ENCODE measurements at regions not wholly inside any gene's neighbourhood (a gene's known extent, or its start where the extent isn't known, plus 50 kb on each side); places are given as distances from the start of the nearest gene placed in this dataset.

DNA sequence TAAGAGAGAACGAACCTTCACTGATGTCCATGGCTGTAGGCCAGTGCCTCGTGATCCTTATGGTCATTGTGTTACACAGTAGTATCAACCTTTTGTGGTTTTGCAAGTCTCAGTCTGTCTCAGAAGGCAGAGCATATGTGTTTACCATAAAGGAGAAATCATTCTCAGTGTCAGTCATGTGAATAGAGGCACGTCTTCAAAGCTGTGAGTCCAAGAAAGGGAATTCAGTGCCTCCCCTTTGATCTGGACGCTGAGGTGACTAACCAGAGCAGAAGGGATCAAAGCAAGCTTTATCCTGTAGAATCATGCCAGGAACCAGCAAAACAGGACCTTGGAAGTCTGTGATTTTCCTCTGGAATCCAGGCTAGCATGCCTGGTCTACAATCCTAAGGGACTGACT, 433.9 kb downstream of the DNAH5 start:
- TF ChIP-seq, protein P1, sequence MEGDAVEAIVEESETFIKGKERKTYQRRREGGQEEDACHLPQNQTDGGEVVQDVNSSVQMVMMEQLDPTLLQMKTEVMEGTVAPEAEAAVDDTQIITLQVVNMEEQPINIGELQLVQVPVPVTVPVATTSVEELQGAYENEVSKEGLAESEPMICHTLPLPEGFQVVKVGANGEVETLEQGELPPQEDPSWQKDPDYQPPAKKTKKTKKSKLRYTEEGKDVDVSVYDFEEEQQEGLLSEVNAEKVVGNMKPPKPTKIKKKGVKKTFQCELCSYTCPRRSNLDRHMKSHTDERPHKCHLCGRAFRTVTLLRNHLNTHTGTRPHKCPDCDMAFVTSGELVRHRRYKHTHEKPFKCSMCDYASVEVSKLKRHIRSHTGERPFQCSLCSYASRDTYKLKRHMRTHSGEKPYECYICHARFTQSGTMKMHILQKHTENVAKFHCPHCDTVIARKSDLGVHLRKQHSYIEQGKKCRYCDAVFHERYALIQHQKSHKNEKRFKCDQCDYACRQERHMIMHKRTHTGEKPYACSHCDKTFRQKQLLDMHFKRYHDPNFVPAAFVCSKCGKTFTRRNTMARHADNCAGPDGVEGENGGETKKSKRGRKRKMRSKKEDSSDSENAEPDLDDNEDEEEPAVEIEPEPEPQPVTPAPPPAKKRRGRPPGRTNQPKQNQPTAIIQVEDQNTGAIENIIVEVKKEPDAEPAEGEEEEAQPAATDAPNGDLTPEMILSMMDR (IDR thresholded peaks at IDR 0.05; ENCODE audit: borderline replicate concordance, extremely low read depth, low read length, poor library complexity, severe bottlenecking) = no peak
- no peak for TF ChIP-seq EZH2 (IDR thresholded peaks at IDR 0.05; ENCODE audit: borderline replicate concordance, low read depth, low read length, severe bottlenecking)
